ENCODE measurements at regions not wholly inside any gene's neighbourhood (a gene's known extent, or its start where the extent isn't known, plus 50 kb on each side); places are given as distances from the start of the nearest gene placed in this dataset.

- TF ChIP-seq CTCF (IDR thresholded peaks at IDR 0.05): no peak
- TF ChIP-seq POLR2A (IDR thresholded peaks at IDR 0.05): no peak
These were observed 320.3 kb downstream of the BUD13 start for GRCh38 chr11:116452461-116452860.
